Neural progenitor cell (in vitro differentiated cells): ENCODE measurements at regions not wholly inside any gene's neighbourhood (a gene's known extent, or its start where the extent isn't known, plus 50 kb on each side); places are given as distances from the start of the nearest gene placed in this dataset.

ENCODE experiments used
- DNase-seq: peaks from one replicate; pipeline ENCODE4 v3.0.0-alpha.2; 2016; ENCODE audit warnings: low spot score
- H2AFZ ChIP-seq: fragments of 200-600 bp; sonication (generic); replicated peaks from 2 replicates; pipeline ENCODE4 v1.6.1; 2016; ENCODE audit warnings: antibody characterized with exemption
- H3F3A ChIP-seq: fragments of 200-600 bp; sonication (generic); 2 replicates; pipeline ENCODE4 v1.6.1; 2016; ENCODE audit warnings: antibody characterized with exemption, low read depth
- H3K27ac ChIP-seq: fragments of 200-600 bp; sonication (generic); 2 replicates; pipeline ENCODE4 v1.5.1; 2016; ENCODE audit warnings: mild to moderate bottlenecking
- H3K27me3 ChIP-seq: fragments of 200-600 bp; sonication (generic); 2 replicates; pipeline ENCODE4 v1.6.1; 2016; ENCODE audit warnings: mild to moderate bottlenecking, moderate library complexity
- H3K36me3 ChIP-seq: fragments of 200-600 bp; sonication (generic); 2 replicates; pipeline ENCODE4 v1.5.1; 2016
- H3K4me1 ChIP-seq: fragments of 200-600 bp; sonication (generic); 2 replicates; pipeline ENCODE4 v1.6.1; 2016; ENCODE audit warnings: mixed run types
- H3K4me2 ChIP-seq: fragments of 200-600 bp; sonication (generic); 2 replicates; pipeline ENCODE4 v1.6.1; 2016
- H3K4me3 ChIP-seq: fragments of 200-600 bp; sonication (generic); 2 replicates; pipeline ENCODE4 v1.5.1; 2016
- H3K79me2 ChIP-seq: fragments of 200-600 bp; sonication (generic); 2 replicates; pipeline ENCODE4 v1.6.1; 2016; ENCODE audit warnings: low read depth
- H3K9ac ChIP-seq: fragments of 200-600 bp; sonication (generic); 2 replicates; pipeline ENCODE4 v1.6.1; 2016
- H3K9me3 ChIP-seq: fragments of 200-600 bp; sonication (generic); 2 replicates; pipeline ENCODE4 v1.5.1; 2016; ENCODE audit warnings: low read depth
- H4K20me1 ChIP-seq: fragments of 200-600 bp; sonication (generic); 2 replicates; pipeline ENCODE4 v1.6.1; 2016; ENCODE audit warnings: low read depth
- H3K27ac Mint-ChIP-seq: 3 replicates; pipeline ENCODE4 v1.8.0; 2021; ENCODE audit warnings: mixed read lengths
- H3K27me3 Mint-ChIP-seq: 2 replicates; pipeline ENCODE4 v1.8.0; 2022; ENCODE audit warnings: low read depth, mild to moderate bottlenecking, inconsistent platforms, moderate library complexity, mixed read lengths; ENCODE audit not compliant: insufficient read depth
- H3K36me3 Mint-ChIP-seq: 3 replicates; pipeline ENCODE4 v1.8.0; 2021; ENCODE audit warnings: mixed read lengths
- H3K4me1 Mint-ChIP-seq: 3 replicates; pipeline ENCODE4 v1.8.0; 2021; ENCODE audit warnings: mixed read lengths
- H3K4me3 Mint-ChIP-seq: 3 replicates; pipeline ENCODE4 v1.8.0; 2021; ENCODE audit warnings: mild to moderate bottlenecking, moderate library complexity, mixed read lengths
- H3K9me3 Mint-ChIP-seq: 3 replicates; pipeline ENCODE4 v1.8.0; 2020; ENCODE audit warnings: mixed read lengths
- EZH2 ChIP-seq: fragments of 200-600 bp; sonication (generic); IDR thresholded peaks from 2 replicates; pipeline ENCODE4 v1.6.1; 2017; ENCODE audit warnings: antibody characterized with exemption, mild to moderate bottlenecking, moderate library complexity
- EZH2phosphoT487 ChIP-seq: fragments of 200-600 bp; sonication (generic); IDR thresholded peaks from 2 replicates; pipeline ENCODE4 v1.6.1; 2017; ENCODE audit warnings: antibody characterized with exemption
- TF ChIP-seq, protein P1 (sequence below): fragments of 200-600 bp; sonication (generic); IDR thresholded peaks from 2 replicates; pipeline ENCODE4 v1.5.1; 2017; ENCODE audit warnings: antibody characterized with exemption, mild to moderate bottlenecking

GRCh38 chr7:117951285-117951684 lies 78.0 kb upstream of the CTTNBP2 start:
- no peak overlapping the region for H3K9ac ChIP-seq
- no peak overlapping the region for H3K4me2 ChIP-seq
- no peaks in the 10 kb centered on the region for H3K9me3 Mint-ChIP-seq
- H3K4me1 ChIP-seq: peaks cover 5% of the 10 kb centered on the region
- H3K4me3 ChIP-seq: no peak overlapping the region
- H3K27me3 ChIP-seq: peaks cover 49% of the 10 kb centered on the region
- H3K4me1 Mint-ChIP-seq: no peaks in the 10 kb centered on the region
- no peaks in the 10 kb centered on the region for H3K27me3 Mint-ChIP-seq
- H3F3A ChIP-seq: peaks cover 2% of the 10 kb centered on the region
- TF ChIP-seq EZH2 (no peak), EZH2phosphoT487 (no peak)
- TF ChIP-seq, protein P1, sequence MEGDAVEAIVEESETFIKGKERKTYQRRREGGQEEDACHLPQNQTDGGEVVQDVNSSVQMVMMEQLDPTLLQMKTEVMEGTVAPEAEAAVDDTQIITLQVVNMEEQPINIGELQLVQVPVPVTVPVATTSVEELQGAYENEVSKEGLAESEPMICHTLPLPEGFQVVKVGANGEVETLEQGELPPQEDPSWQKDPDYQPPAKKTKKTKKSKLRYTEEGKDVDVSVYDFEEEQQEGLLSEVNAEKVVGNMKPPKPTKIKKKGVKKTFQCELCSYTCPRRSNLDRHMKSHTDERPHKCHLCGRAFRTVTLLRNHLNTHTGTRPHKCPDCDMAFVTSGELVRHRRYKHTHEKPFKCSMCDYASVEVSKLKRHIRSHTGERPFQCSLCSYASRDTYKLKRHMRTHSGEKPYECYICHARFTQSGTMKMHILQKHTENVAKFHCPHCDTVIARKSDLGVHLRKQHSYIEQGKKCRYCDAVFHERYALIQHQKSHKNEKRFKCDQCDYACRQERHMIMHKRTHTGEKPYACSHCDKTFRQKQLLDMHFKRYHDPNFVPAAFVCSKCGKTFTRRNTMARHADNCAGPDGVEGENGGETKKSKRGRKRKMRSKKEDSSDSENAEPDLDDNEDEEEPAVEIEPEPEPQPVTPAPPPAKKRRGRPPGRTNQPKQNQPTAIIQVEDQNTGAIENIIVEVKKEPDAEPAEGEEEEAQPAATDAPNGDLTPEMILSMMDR: no peak
- H2AFZ ChIP-seq: no peak overlapping the region
- H3K27ac ChIP-seq: no peak overlapping the region
- H4K20me1 ChIP-seq: no peaks in the 10 kb centered on the region
- no peaks in the 10 kb centered on the region for H3K9me3 ChIP-seq
- no peak overlapping the region for H3K4me3 Mint-ChIP-seq
- no peaks in the 10 kb centered on the region for H3K79me2 ChIP-seq
- H3K36me3 ChIP-seq: no peaks in the 10 kb centered on the region
- no peak for DNase-seq
- no peak overlapping the region for H3K27ac Mint-ChIP-seq
- no peaks in the 10 kb centered on the region for H3K36me3 Mint-ChIP-seq

- no peak overlapping the region for H3K27ac Mint-ChIP-seq
- Histone ChIP-seq H3K36me3 (no peaks in the 10 kb centered on the region), H3K4me2 (no peak overlapping the region), H3K27me3 (peaks cover 44% of the 10 kb centered on the region), H3K79me2 (no peaks in the 10 kb centered on the region), H2AFZ (no peak overlapping the region), H3F3A (no peaks in the 10 kb centered on the region), H3K4me3 (no peak overlapping the region), H4K20me1 (no peaks in the 10 kb centered on the region), H3K4me1 (no peaks in the 10 kb centered on the region), H3K9me3 (no peaks in the 10 kb centered on the region), H3K9ac (no peak overlapping the region), H3K27ac (no peak overlapping the region)
- H3K4me3 Mint-ChIP-seq: no peak overlapping the region
- no peaks in the 10 kb centered on the region for H3K4me1 Mint-ChIP-seq
- H3K9me3 Mint-ChIP-seq: no peaks in the 10 kb centered on the region
- H3K36me3 Mint-ChIP-seq: no peaks in the 10 kb centered on the region
- DNase-seq: no peak
- no peaks in the 10 kb centered on the region for H3K27me3 Mint-ChIP-seq
- TF ChIP-seq EZH2: no peak
- TF ChIP-seq EZH2phosphoT487: no peak
These were observed 78.5 kb upstream of the CTTNBP2 start for GRCh38 chr7:117951691-117952280.

DNA sequence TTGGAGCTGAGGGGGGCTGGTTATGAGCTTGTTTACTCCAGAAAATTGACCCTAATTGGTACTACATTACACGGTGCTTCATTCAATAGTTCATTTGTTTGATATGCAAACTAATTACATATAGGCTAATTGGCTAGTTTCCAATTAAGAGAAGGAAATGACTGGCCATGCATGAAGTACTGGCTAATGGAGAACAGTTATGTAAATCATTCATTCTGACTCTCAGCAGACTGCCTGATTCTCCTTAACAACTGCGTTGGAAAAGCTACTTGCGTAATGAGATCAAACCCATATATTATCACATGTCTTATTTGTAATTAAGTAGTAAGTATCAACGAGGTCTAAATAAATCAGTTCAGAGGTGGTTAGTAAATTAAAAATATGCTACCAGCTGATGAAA lies 81.8 kb upstream of the CTTNBP2 start:
- H4K20me1 ChIP-seq: no peaks in the 10 kb centered on the region
- H3K36me3 Mint-ChIP-seq: no peaks in the 10 kb centered on the region
- H2AFZ ChIP-seq: no peak overlapping the region
- no peak overlapping the region for H3K4me3 ChIP-seq
- H3K36me3 ChIP-seq: no peaks in the 10 kb centered on the region
- no peak for DNase-seq
- no peak overlapping the region for H3K4me2 ChIP-seq
- H3K27me3 ChIP-seq: peaks cover 12% of the 10 kb centered on the region
- no peaks in the 10 kb centered on the region for H3K4me1 Mint-ChIP-seq
- H3K79me2 ChIP-seq: no peaks in the 10 kb centered on the region
- H3K27ac ChIP-seq: no peak overlapping the region
- no peaks in the 10 kb centered on the region for H3F3A ChIP-seq
- peaks cover under 1% of the 10 kb centered on the region for H3K27me3 Mint-ChIP-seq
- no peaks in the 10 kb centered on the region for H3K4me1 ChIP-seq
- no peaks in the 10 kb centered on the region for H3K9me3 ChIP-seq
- no peak overlapping the region for H3K27ac Mint-ChIP-seq
- TF ChIP-seq EZH2phosphoT487 (no peak), EZH2 (no peak)
- TF ChIP-seq, protein P1: no peak
- no peaks in the 10 kb centered on the region for H3K9me3 Mint-ChIP-seq
- no peak overlapping the region for H3K4me3 Mint-ChIP-seq
- H3K9ac ChIP-seq: no peak overlapping the region

GRCh38 chr7:117960351-117960750 lies 87.1 kb upstream of the CTTNBP2 start:
- no peaks in the 10 kb centered on the region for H3K9me3 Mint-ChIP-seq
- peaks cover 6% of the 10 kb centered on the region for H3K4me1 ChIP-seq
- no peaks in the 10 kb centered on the region for H3K36me3 ChIP-seq
- H3K27me3 Mint-ChIP-seq: peaks cover 5% of the 10 kb centered on the region
- no peaks in the 10 kb centered on the region for H3K79me2 ChIP-seq
- no peak for DNase-seq
- no peak overlapping the region for H3K4me3 Mint-ChIP-seq
- no peaks in the 10 kb centered on the region for H3F3A ChIP-seq
- H3K27ac ChIP-seq: no peak overlapping the region
- H3K4me3 ChIP-seq: no peak overlapping the region
- H3K27ac Mint-ChIP-seq: no peak overlapping the region
- no peaks in the 10 kb centered on the region for H4K20me1 ChIP-seq
- no peaks in the 10 kb centered on the region for H3K27me3 ChIP-seq
- H3K9me3 ChIP-seq: no peaks in the 10 kb centered on the region
- H3K4me2 ChIP-seq: no peak overlapping the region
- no peaks in the 10 kb centered on the region for H3K4me1 Mint-ChIP-seq
- no peak overlapping the region for H3K9ac ChIP-seq
- no peak overlapping the region for H2AFZ ChIP-seq
- no peaks in the 10 kb centered on the region for H3K36me3 Mint-ChIP-seq
- no peak for TF ChIP-seq EZH2
